ENCODE measurements at regions not wholly inside any gene's neighbourhood (a gene's known extent, or its start where the extent isn't known, plus 50 kb on each side); places are given as distances from the start of the nearest gene placed in this dataset.

DNA sequence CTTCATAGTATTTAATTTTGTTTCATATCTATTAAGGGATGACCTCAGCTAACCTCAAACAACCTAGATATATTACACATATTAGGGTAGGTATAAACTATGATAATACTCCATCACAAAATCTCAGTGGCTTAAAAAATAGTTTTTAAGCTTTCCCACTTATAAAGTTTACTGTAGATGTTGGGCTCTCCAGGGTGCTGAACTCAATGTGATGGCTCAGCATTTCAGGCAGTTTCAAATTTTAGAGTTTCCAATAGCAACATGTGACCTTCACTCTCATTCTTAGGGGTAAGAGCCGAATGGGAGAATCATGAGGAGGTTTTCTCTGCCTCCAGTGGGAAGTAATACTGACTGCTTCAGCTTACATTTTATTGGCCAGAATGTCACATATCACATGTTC is 357.3 kb downstream of the MEI4 start:
- TF ChIP-seq, protein P1, sequence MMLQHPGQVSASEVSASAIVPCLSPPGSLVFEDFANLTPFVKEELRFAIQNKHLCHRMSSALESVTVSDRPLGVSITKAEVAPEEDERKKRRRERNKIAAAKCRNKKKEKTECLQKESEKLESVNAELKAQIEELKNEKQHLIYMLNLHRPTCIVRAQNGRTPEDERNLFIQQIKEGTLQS (IDR thresholded peaks at IDR 0.05): no peak
- TF ChIP-seq, protein P2, sequence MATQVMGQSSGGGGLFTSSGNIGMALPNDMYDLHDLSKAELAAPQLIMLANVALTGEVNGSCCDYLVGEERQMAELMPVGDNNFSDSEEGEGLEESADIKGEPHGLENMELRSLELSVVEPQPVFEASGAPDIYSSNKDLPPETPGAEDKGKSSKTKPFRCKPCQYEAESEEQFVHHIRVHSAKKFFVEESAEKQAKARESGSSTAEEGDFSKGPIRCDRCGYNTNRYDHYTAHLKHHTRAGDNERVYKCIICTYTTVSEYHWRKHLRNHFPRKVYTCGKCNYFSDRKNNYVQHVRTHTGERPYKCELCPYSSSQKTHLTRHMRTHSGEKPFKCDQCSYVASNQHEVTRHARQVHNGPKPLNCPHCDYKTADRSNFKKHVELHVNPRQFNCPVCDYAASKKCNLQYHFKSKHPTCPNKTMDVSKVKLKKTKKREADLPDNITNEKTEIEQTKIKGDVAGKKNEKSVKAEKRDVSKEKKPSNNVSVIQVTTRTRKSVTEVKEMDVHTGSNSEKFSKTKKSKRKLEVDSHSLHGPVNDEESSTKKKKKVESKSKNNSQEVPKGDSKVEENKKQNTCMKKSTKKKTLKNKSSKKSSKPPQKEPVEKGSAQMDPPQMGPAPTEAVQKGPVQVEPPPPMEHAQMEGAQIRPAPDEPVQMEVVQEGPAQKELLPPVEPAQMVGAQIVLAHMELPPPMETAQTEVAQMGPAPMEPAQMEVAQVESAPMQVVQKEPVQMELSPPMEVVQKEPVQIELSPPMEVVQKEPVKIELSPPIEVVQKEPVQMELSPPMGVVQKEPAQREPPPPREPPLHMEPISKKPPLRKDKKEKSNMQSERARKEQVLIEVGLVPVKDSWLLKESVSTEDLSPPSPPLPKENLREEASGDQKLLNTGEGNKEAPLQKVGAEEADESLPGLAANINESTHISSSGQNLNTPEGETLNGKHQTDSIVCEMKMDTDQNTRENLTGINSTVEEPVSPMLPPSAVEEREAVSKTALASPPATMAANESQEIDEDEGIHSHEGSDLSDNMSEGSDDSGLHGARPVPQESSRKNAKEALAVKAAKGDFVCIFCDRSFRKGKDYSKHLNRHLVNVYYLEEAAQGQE (IDR thresholded peaks at IDR 0.05; ENCODE audit: low read depth): peak; percentile 35
- no peak overlapping the region for H2AFZ ChIP-seq (ENCODE audit: low read depth, low read length, poor library complexity, severe bottlenecking)
- H3K9me2 ChIP-seq (ENCODE audit: insufficient read depth): no peaks in the 10 kb centered on the region
- intact Hi-C loops (cut with micrococcal nuclease): no loop called here
- ChIA-PET CTCF (no interaction called here), POLR2A (no interaction called here), RAD21 (ENCODE audit: low non-redundant PET in 1 of 2, low total read pairs in 2 of 2, uncharacterized antibody in 2 of 2, unreplicated experiment in 2 of 2) (no interaction called here)
- H3K9ac ChIP-seq (ENCODE audit: low read length): no peak overlapping the region
- H3K36me3 ChIP-seq (ENCODE audit: control insufficient read depth in 1 of 2, insufficient read depth in 2 of 2, low read length in 2 of 2): no peaks in the 10 kb centered on the region
- no peaks in the 10 kb centered on the region for H4K20me1 ChIP-seq (ENCODE audit: insufficient read depth)
- BruUV-seq (replicated peaks): no TSS peak
- H3K9me3 ChIP-seq (ENCODE audit: control insufficient read depth in 1 of 2, insufficient read depth in 1 of 2, low read depth in 1 of 2, low read length in 2 of 2): no peaks in the 10 kb centered on the region
- H3K4me2 ChIP-seq (ENCODE audit: low read length): no peak overlapping the region
- H3K27ac ChIP-seq (ENCODE audit: low read depth, low read length): no peak overlapping the region
- no peaks in the 10 kb centered on the region for H3K79me2 ChIP-seq (ENCODE audit: insufficient read depth, low read length)
- H3K27me3 ChIP-seq (ENCODE audit: insufficient read depth, low read length): no peaks in the 10 kb centered on the region
- DNase-seq (ENCODE audit: low read depth, low spot score) (no peak), ATAC-seq (no peak)
- no peak overlapping the region for H3K4me3 ChIP-seq (replicated peaks in 1 of 2; ENCODE audit: low read depth in 1 of 2, low read length in 2 of 2)
- H3K4me1 ChIP-seq (ENCODE audit: control insufficient read depth in 1 of 2, insufficient read depth in 2 of 2, low read length in 2 of 2): no peaks in the 10 kb centered on the region

DNA sequence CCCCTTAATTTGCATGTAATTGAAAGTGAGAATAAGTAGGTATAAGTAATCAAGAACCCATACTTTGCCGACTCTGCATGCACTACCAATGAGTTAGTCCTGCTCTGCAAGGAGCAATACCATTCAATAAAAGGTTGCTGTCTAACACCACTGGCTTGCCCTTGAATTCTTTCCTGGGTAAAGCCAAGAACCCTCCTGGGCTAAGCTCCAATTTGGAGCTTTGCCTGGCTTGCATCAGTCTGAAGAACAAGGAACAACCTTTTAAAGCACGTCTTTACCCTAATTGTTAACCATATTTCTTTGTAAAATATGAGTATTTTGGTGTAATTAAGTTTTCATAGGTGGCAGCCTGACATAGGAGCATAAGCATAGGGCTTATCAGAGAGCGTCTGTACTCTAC is 367.7 kb downstream of the MEI4 start:
- no peaks in the 10 kb centered on the region for H3K27me3 ChIP-seq (ENCODE audit: insufficient read depth, low read length)
- H3K27ac ChIP-seq (ENCODE audit: low read depth, low read length): no peak overlapping the region
- H3K4me1 ChIP-seq (ENCODE audit: control insufficient read depth in 1 of 2, insufficient read depth in 2 of 2, low read length in 2 of 2): no peaks in the 10 kb centered on the region
- H4K20me1 ChIP-seq (ENCODE audit: insufficient read depth): no peaks in the 10 kb centered on the region
- no peak for ATAC-seq
- CTCF ChIA-PET: no interaction called here
- no peak for DNase-seq (ENCODE audit: low read depth, low spot score)
- intact Hi-C loops (cut with micrococcal nuclease): no loop called here
- no peak overlapping the region for H3K4me2 ChIP-seq (ENCODE audit: low read length)
- BruUV-seq (replicated peaks): no TSS peak
- no peak overlapping the region for H2AFZ ChIP-seq (ENCODE audit: low read depth, low read length, poor library complexity, severe bottlenecking)
- no peak overlapping the region for H3K9ac ChIP-seq (ENCODE audit: low read length)
- no peaks in the 10 kb centered on the region for H3K9me2 ChIP-seq (ENCODE audit: insufficient read depth)
- H3K36me3 ChIP-seq (ENCODE audit: control insufficient read depth in 1 of 2, insufficient read depth in 2 of 2, low read length in 2 of 2): no peaks in the 10 kb centered on the region
- RAD21 ChIA-PET (ENCODE audit: low non-redundant PET in 1 of 2, low total read pairs in 2 of 2, uncharacterized antibody in 2 of 2, unreplicated experiment in 2 of 2): no interaction called here
- H3K4me3 ChIP-seq (replicated peaks in 1 of 2; ENCODE audit: low read depth in 1 of 2, low read length in 2 of 2): no peak overlapping the region
- no peaks in the 10 kb centered on the region for H3K9me3 ChIP-seq (ENCODE audit: control insufficient read depth in 1 of 2, insufficient read depth in 1 of 2, low read depth in 1 of 2, low read length in 2 of 2)
- POLR2A ChIA-PET: no interaction called here
- no peaks in the 10 kb centered on the region for H3K79me2 ChIP-seq (ENCODE audit: insufficient read depth, low read length)
- TF ChIP-seq YY1 (IDR thresholded peaks at IDR 0.05; ENCODE audit: extremely low read depth, insufficient replicate concordance, low read depth, low read length): no peak
- TF ChIP-seq, protein P3, sequence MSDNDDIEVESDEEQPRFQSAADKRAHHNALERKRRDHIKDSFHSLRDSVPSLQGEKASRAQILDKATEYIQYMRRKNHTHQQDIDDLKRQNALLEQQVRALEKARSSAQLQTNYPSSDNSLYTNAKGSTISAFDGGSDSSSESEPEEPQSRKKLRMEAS (IDR thresholded peaks at IDR 0.05): no peak
- TF ChIP-seq SRF (IDR thresholded peaks at IDR 0.05; ENCODE audit: low read depth): no peak
- TF ChIP-seq JUND (IDR thresholded peaks at IDR 0.05): no peak
- no peak for TF ChIP-seq POLR2AphosphoS5 (IDR thresholded peaks at IDR 0.05; ENCODE audit: low read depth, low read length)
- TF ChIP-seq FOSL1 (IDR thresholded peaks at IDR 0.05; ENCODE audit: low read depth): no peak
- TF ChIP-seq TCF7L2 (IDR thresholded peaks at IDR 0.05; ENCODE audit: borderline replicate concordance, extremely low read depth, insufficient read depth, insufficient read length): no peak
- TF ChIP-seq CEBPB (IDR thresholded peaks at IDR 0.05; ENCODE audit: low read depth): no peak
- TF ChIP-seq, protein P2 (IDR thresholded peaks at IDR 0.05; ENCODE audit: low read depth): no peak
- no peak for TF ChIP-seq CBX3 (IDR thresholded peaks at IDR 0.05; ENCODE audit: low read depth)
